Body of pancreas (tissue), 4 donors: ENCODE measurements at regions not wholly inside any gene's neighbourhood (a gene's known extent, or its start where the extent isn't known, plus 50 kb on each side); places are given as distances from the start of the nearest gene placed in this dataset.

ENCODE experiments used
- ATAC-seq: fragments of 150-250 bp; one replicate; pipeline ENCODE4 v1.9.1; 2016
- DNase-seq, 4 donors: peaks; one replicate each; pipeline ENCODE4 v3.0.0-alpha.2; 2019
- H3K27ac ChIP-seq, 4 donors: fragments of 200-600 bp; sonication (generic); 1 replicate in 3 of 4; 2 replicates in 1 of 4; pipeline versions ENCODE4 v1.5.1 to v1.6.1; 2016 to 2019; ENCODE audit warnings: mild to moderate bottlenecking in 1 of 4, mixed read lengths in 1 of 4, moderate library complexity in 1 of 4
- H3K27me3 ChIP-seq, 2 donors: fragments of 200-600 bp; sonication (generic); one replicate each; pipeline ENCODE4 v1.6.0; 2016; ENCODE audit warnings: mild to moderate bottlenecking in 1 of 2
- H3K36me3 ChIP-seq, 2 donors: fragments of 200-600 bp; sonication (generic); replicated peaks in 1 of 2; 2 replicates each; pipeline ENCODE4 v1.5.1; 2016; ENCODE audit warnings: low read depth in 2 of 2; ENCODE audit not compliant: insufficient read depth in 1 of 2
- H3K4me1 ChIP-seq: fragments of 200-600 bp; sonication (generic); one replicate; pipeline ENCODE4 v1.6.0; 2016
- H3K4me3 ChIP-seq, 2 donors: fragments of 200-600 bp; sonication (generic); 1 replicate in 1 of 2; 2 replicates in 1 of 2; pipeline ENCODE4 v1.5.1; 2016 to 2019
- H3K9me3 ChIP-seq, 3 donors: fragments of 200-600 bp; sonication (generic); 1 replicate in 2 of 3; 2 replicates in 1 of 3; pipeline ENCODE4 v1.5.1; 2016
- POLR2A ChIP-seq, 3 donors: fragments of 450-650 bp; IDR thresholded peaks; one replicate each; pipeline ENCODE4 v1.6.1; 2016; ENCODE audit warnings: antibody characterized with exemption in 3 of 3, mild to moderate bottlenecking in 2 of 3
- WGBS, 2 donors: methylation state at CpG; one replicate each; pipeline ENCODE4 v1.1.5; 2017; 5-methylcytosine and 5-hydroxymethylcytosine counted together
- intact Hi-C: fragments of 100-400 bp; cut with DNase I; formaldehyde crosslinking; loops from one replicate; pipeline ENCODE4 v1.15.1; 2023
- TF ChIP-seq, protein P1 (sequence below), 7 experiments: fragments of 450-650 bp in 4 of 7; fragments of 200-600 bp in 3 of 7; sonication (generic) in 3 of 7; IDR thresholded peaks; one replicate each; pipeline ENCODE4 v1.5.1; 2016 to 2019; ENCODE audit warnings: antibody characterized with exemption in 7 of 7

DNA sequence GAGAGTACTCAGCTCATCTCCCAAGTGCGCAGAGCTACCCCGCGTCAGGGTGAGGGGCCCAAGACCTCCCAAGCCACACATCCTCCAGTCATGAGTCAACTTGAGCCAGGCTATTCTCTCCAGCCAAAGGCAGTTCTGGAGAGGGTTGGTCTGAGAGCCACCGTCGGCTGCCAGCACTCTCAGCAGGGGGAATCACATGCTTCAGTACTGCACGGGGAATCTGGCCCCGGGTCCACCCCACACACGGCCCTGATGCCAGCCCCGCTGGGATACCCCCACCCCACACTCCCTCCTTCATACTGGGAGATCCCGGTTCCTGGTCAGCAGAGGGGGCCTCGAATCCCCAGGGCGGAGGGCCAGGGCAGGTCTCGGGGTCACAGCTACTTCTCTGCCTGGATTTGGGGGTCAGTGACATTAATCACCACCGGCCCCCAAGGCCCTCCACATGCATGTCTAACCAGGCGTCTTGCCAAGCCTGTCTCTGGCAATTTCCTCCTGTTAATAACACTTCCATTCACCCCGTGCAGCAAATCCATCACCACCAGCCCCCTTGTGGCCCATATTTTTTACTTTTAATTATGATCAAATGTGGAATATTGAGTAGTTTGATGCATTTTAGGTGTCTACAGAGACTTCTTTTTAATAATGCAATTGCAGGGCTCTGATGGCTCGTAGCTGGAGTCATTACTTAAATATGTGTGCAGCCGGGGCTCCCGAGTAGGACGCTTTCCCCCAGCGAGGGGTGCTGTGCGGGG lies 102.9 kb upstream of the PPP1R26 start:
- Histone ChIP-seq H3K4me3 (no peak overlapping the region), H3K27ac (no peak overlapping the region), H3K4me1 (no peaks in the 10 kb centered on the region), H3K36me3 (no peaks in the 10 kb centered on the region), H3K27me3 (no peaks in the 10 kb centered on the region), H3K9me3 (no peaks in the 10 kb centered on the region)
- DNase-seq (no peak), ATAC-seq (no peak)
- intact Hi-C loops, result no loop called here
- no peak for TF ChIP-seq POLR2A (IDR thresholded peaks at IDR 0.05)
- TF ChIP-seq, protein P1, sequence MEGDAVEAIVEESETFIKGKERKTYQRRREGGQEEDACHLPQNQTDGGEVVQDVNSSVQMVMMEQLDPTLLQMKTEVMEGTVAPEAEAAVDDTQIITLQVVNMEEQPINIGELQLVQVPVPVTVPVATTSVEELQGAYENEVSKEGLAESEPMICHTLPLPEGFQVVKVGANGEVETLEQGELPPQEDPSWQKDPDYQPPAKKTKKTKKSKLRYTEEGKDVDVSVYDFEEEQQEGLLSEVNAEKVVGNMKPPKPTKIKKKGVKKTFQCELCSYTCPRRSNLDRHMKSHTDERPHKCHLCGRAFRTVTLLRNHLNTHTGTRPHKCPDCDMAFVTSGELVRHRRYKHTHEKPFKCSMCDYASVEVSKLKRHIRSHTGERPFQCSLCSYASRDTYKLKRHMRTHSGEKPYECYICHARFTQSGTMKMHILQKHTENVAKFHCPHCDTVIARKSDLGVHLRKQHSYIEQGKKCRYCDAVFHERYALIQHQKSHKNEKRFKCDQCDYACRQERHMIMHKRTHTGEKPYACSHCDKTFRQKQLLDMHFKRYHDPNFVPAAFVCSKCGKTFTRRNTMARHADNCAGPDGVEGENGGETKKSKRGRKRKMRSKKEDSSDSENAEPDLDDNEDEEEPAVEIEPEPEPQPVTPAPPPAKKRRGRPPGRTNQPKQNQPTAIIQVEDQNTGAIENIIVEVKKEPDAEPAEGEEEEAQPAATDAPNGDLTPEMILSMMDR (IDR thresholded peaks at IDR 0.05), result no peak
- 37 to 43% methylated on average over 17 to 22 of the region's 22 CpGs for WGBS, 2 donors

DNA sequence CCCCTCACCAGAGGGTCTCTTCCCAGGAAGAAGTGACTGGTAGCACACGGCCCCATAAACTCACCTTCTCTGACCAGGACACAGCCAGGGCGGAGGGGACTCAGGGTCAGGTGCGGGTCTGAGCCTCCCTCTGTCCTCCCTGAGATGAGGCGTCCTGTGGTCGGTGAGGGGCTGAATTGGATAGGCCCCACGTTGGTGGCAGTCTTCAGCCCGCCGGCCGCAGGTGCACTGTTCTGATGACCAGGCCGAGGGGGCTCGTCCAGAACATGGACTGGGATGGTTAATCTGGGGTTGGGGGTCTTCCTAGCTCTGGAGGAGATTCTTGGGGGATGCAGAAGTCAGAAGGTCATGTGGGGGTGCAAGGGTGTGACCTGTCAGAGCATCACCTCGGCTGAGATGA lies 102.2 kb upstream of the PPP1R26 start:
- no peaks in the 10 kb centered on the region for H3K27me3 ChIP-seq
- 58 to 100% methylated on average over 1 to 12 of the region's 12 CpGs for WGBS, 2 donors

DNA sequence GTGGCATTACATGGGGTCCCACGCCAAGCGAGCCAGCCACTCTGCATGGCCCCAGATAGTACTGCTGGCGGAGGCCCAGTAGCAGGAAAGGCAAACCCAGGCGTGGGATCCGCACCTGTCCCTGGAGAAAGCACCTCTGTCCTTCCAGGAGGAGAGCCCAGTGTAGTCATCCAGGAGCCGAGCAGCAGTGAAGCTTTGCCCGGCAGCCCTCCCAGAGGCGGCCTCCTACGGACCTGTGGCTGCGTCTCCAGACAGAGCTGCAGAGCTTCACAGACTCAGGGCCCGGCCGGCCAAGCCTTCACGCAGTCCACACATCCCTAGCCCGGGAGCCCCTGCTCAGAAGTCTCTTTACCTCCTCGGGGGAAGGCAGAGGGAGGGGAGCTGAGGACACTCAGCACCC lies 100.8 kb upstream of the PPP1R26 start:
- TF ChIP-seq, protein P1 (IDR thresholded peaks at IDR 0.05), result no peak
- TF ChIP-seq POLR2A (IDR thresholded peaks at IDR 0.05), result no peak
- DNase-seq, result no peak
- Histone ChIP-seq H3K27ac (no peak overlapping the region), H3K27me3 (no peaks in the 10 kb centered on the region), H3K36me3 (no peaks in the 10 kb centered on the region), H3K4me1 (no peaks in the 10 kb centered on the region), H3K9me3 (no peaks in the 10 kb centered on the region), H3K4me3 (no peak overlapping the region)
- ATAC-seq, result no peak
- intact Hi-C loops, result no loop called here
- WGBS, 2 donors, result 86 to 100% methylated on average over 3 to 14 of the region's 15 CpGs

More for the DNA sequence above, 102.2 kb upstream of the PPP1R26 start:
- no peaks in the 10 kb centered on the region for H3K9me3 ChIP-seq
- no peak for TF ChIP-seq POLR2A (IDR thresholded peaks at IDR 0.05)
- TF ChIP-seq, protein P1 (IDR thresholded peaks at IDR 0.05), result no peak
- no peak overlapping the region for H3K4me3 ChIP-seq
- no peaks in the 10 kb centered on the region for H3K4me1 ChIP-seq
- H3K27ac ChIP-seq, result no peak overlapping the region
- ATAC-seq (no peak), DNase-seq (no peak)
- intact Hi-C loops, result no loop called here
- no peaks in the 10 kb centered on the region for H3K36me3 ChIP-seq

DNA sequence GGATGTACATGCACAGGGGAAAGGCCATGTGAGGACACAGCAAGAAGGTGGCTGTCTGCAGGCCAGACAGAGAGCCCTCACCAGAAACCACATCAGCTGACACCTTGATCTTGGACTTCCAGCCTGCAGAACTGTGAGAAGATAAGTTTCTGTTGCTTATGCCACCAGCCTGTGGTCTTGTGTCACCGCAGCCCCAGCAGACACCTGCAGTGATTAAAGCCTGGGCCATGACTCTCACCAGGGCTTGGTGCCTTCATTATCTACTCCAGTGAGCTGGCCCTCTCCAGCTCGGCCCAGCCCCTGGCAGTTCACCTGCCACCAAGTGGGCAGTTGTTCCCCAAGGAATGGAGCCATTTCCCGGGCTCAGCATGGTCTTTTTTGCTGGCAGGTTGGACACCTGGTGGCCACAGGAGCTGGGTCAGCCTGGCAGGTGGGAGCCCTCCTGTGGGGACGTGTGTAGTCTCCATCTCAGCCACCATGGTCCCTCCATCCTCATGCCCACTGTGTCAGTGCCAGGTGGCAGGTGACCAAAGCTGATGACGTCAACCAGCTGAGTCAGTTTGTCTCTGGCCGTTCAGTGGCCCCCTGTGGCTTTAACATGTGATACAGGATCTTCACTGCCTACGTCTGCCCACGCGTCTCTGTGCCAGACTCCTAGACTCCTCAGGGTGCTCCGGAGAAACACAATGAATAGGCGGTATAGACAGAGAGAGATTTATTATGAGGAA lies 99.9 kb upstream of the PPP1R26 start:
- Histone ChIP-seq H3K36me3 (no peaks in the 10 kb centered on the region), H3K4me1 (no peaks in the 10 kb centered on the region), H3K4me3 (no peak overlapping the region), H3K27ac (no peak overlapping the region), H3K9me3 (no peaks in the 10 kb centered on the region), H3K27me3 (no peaks in the 10 kb centered on the region)
- intact Hi-C loops, result no loop called here
- TF ChIP-seq, protein P1 (IDR thresholded peaks at IDR 0.05), result no peak
- no peak for TF ChIP-seq POLR2A (IDR thresholded peaks at IDR 0.05)
- WGBS, 2 donors, result 74 to 78% methylated on average over 11 of the region's 11 CpGs
- no peak for DNase-seq
- ATAC-seq, result no peak
